ENCODE measurements at regions not wholly inside any gene's neighbourhood (a gene's known extent, or its start where the extent isn't known, plus 50 kb on each side); places are given as distances from the start of the nearest gene placed in this dataset.
"Not testable (repeated sequence)": the region's sequence is repeated elsewhere in the genome, so short reads cannot be mapped to it uniquely, and the experiment has no call there.

DNA sequence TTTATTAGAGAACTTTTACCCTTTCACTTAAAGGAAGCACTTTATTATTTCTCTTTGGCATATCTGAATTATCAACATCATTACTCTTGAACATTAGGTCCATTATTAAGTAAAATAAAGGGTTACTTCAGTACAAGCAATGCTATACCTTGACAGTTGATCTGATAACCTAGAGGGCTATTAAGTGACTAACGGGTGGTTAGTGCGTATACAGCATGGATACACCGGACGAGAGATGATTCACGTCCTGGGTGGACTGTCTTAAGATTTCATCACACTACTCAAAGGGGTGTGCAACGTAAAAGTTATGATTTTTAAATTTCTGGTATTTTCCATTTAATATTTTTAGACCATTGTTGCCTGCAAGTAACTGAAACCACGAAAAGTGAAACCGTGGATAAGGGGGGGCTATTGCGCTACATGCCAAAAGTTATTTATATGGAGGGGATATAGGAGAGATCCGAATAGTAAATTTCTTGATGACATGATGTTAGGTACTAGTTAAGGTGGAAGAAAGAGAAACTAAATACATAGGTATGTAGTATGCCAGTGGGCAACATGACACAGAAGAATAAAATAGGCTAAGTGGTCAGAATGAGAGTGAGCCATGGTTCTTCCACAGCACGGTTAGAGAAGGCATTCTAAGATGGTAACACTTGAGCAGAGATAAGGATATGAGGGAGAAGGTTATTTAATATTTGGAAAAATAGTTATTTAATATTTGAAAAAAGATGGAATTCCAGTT lies 230.8 kb upstream of the ANKRD50 start:
- DNase-seq: no peak

DNA sequence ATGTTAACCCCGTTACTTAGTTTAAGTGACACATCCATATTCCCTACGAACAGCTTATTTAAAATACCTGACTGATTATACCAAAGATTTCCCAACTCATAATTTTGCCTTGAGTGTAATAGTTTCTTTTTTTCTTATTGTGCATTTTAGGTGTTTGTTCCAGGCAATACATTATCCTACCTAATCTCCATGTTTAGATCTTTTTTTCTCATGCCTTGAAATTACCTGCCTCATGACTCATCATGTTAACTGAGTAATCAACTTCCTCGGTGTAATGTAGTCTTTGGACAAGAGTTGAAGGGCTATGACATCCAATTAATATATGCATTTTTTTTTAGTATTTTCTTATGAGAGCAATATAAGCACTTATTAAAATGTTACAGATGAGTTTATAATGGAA lies 228.7 kb upstream of the ANKRD50 start:
- DNase-seq: no peak

- DNase-seq: peak; percentile 71 to 96 (median 87)
Measured at GRCh38 chr4:124940387-124940786, 227.9 kb upstream of the ANKRD50 start.

DNA sequence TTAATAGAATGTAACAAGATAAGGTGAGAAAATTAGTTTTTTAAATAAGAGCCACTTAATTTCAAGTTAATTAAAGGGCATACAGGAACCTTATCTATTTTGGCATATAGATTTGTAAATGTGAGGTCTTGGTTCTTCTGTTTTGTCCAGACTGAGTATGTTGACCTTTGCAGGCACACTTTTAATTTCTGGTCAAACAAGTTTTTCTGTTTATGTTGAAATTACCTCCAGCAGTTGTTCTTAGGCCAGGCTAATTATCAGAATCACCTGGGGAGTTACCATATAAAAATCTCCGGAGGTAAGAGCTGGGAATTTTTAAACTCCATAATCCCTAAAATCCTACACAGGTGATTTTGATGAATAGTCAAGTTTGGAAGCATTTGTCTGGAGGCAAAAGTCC lies 227.4 kb upstream of the ANKRD50 start:
- no peak for DNase-seq

- DNase-seq: no peak
Measured at GRCh38 chr4:124938836-124939235, 226.3 kb upstream of the ANKRD50 start.

DNA sequence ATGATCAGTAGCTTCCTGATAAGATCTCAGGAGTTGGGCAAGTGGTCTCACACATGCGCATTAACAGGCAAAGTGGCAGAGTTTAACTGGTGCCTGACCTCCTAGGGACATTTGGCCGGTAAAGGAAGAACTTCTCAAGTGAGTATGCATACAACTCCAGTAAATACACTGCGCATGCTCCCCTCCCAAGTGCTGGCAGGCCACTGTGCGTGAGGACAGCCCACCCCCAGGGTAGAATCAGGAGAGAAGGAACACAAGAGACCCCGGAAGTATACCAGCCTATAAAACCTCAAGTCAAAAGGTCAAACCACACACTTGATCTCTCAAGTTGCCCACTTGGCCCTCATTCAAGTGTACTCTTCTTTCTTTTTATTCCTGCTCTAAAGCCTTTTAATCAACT lies 225.5 kb upstream of the ANKRD50 start:
- no peak for DNase-seq

GRCh38 chr4:124936427-124936826 lies 223.9 kb upstream of the ANKRD50 start:
- peak; percentile 82 to 90 (median 89) for DNase-seq

DNA sequence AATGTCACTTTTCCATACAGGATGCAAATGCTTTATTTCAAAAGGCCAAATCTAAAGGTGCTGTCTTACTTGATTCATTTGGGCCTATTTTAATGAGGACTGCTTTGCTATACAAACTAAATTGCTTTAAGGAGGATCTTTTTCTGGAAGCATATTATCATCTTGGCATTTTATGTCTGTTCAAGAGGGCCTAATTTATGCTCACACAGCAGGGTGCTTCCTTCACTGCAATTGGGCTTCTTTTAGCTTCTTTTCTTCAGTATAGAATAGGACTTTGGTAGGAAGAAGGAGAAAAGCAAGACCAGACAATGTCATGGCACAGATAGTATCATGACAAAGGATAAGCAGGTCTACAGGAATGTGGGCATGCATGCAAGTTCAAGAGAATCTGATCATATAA lies 222.4 kb upstream of the ANKRD50 start:
- no peak for DNase-seq

GRCh38 chr4:124933521-124933920 lies 221.0 kb upstream of the ANKRD50 start:
- DNase-seq: no peak

GRCh38 chr4:124932447-124932846 lies 219.9 kb upstream of the ANKRD50 start:
- no peak for DNase-seq

- DNase-seq: peak in 2 of 3 donors; percentile 47 to 48
Measured at GRCh38 chr4:124931050-124931449, 218.5 kb upstream of the ANKRD50 start.

DNA sequence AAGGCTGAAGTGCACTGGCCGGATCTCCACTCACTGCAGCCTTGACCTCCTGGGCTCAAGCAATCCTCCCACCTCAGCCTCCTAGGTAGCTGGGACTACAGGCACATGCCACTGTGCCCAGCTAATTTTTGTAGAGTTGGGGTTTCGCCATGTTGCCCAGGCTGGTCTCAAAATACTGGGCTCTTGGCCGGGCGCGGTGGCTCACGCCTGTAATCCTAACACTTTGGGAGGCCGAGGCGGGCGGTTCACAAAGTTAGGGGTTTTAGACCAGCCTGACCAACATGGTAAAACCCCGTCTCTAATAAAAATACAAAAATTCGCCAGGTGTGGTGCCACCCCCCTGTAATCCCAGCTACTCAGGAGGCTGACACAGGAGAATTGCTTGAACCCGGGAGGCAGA lies 210.2 kb upstream of the ANKRD50 start:
- not testable (repeated sequence) for DNase-seq

- DNase-seq: no peak
Measured at GRCh38 chr4:124918559-124919122, 206.1 kb upstream of the ANKRD50 start.

GRCh38 chr4:124915073-124915472 lies 202.5 kb upstream of the ANKRD50 start:
- no peak for DNase-seq

DNA sequence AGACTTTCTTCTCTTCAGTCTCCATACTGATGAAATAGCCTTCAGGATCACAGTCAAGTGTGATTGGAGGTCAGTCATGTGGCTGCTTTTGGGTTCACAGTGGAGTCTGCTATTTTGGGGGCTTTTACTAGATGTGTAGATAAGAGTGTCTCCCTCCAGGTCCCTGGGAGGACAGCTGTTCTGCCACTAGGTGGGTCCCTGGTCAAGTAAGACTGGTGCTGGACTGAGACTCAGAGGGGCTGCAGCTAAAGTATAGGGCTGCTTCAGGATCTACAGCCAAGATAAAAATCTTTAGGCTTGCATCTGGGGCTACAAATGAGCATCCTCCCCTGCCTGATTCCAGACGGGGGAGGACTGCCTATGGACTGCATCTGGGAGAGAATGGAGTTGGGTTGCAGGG lies 200.7 kb upstream of the ANKRD50 start:
- DNase-seq: no peak

DNA sequence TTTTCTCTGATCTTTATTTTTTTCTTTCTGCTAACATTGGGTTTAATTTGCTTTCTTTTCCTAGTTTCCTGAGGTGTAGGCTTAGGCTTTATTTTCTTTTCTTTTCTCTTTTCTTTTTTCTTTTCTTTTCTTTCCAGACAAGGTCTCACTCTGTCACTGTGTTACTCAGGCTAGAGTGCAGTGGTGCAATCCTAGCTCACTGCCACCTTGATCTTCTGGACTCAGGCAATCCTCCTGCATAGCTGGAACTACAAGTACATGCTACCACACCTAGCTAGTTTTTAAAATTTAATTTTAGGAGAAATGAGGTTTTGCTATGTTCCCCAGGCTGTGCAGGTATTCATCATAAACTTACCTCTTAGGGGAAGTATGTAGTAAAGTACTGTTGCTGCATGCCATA lies 197.8 kb upstream of the ANKRD50 start:
- no peak for DNase-seq

- no peak for DNase-seq
Measured at GRCh38 chr4:124907881-124908280, 195.3 kb upstream of the ANKRD50 start.

DNA sequence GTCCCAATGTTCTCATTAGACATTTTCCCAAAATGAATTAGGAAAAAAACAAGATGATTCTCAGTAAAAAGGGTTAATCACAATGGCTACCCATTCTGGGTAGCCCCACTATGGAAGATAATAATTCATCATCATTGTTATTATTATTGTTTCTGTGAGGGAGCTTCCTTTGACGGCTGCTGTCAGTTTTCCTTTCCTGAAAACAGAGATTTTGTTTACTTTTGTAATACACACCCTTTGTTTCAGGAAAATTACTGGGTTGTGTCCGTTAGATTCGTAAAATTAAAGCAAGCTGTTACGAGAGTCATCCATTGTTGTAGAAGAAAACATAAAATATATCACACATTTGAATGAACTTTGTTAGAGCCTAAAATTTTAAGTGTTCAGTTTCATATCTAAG lies 192.9 kb upstream of the ANKRD50 start:
- DNase-seq: no peak

DNA sequence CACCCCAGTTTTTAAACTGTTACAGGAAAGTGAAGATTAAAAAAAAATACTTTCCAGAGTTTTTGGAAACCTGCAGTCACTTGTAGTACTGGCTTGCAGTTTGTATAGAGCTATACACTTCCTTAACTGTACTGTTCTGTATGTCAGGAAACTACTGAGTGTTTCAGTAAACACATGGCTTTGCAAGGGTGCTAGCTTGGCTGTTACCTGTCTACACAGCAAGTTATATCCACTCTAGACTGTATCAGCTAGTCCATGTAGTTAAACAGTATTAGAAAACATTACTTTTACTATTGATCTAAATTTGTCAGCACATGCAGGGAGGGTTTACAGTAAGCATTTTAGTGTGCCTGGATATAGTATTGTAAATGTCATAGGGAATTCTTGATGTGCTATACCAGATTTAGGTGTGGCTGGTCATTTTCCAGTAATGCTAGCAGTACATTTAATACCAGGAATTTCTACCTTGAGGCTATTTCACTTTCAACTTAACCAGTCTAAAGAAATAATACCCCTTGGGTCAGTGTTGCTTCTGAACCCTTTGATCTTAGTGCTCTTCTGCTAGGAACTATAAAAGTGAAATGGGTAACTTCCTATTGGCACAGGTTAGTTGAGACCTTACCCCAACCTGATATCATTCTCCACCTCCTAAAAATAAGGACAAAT lies 192.3 kb upstream of the ANKRD50 start:
- DNase-seq: peak in 1 of 3 donors; percentile 8

- peak; percentile 84 to 90 (median 84) for DNase-seq
Measured at GRCh38 chr4:124903995-124904722, 191.6 kb upstream of the ANKRD50 start.

GRCh38 chr4:124902001-124902515 lies 189.5 kb upstream of the ANKRD50 start:
- peak in 2 of 3 donors; percentile 49 to 66 for DNase-seq

- DNase-seq: no peak
Measured at GRCh38 chr4:124899997-124900396, 187.5 kb upstream of the ANKRD50 start.

Data from muscle of back (tissue), 3 donors.